GM21786 (cell line): ENCODE measurements at regions not wholly inside any gene's neighbourhood (a gene's known extent, or its start where the extent isn't known, plus 50 kb on each side); places are given as distances from the start of the nearest gene placed in this dataset.

Experiments
- ATAC-seq: cut with Tn5 transposase; IDR thresholded peaks from one replicate; pipeline ENCODE4 v1.9.1; 2021; ENCODE audit not compliant: unreplicated experiment

- ATAC-seq: no peak
Observed at GRCh38 chr2:11988691-11989353, 242.4 kb downstream of the LPIN1 start.

GRCh38 chr2:11989354-11989703 is 242.9 kb downstream of the LPIN1 start:
- no peak for ATAC-seq

- no peak for ATAC-seq
Observed at GRCh38 chr2:11990576-11990975, 244.1 kb downstream of the LPIN1 start.

GRCh38 chr2:11993749-11994148 is 247.3 kb downstream of the LPIN1 start:
- ATAC-seq: no peak

- ATAC-seq: no peak
Observed at GRCh38 chr2:11995456-11995855, 249.0 kb downstream of the LPIN1 start.

GRCh38 chr2:11996618-11997017 is 250.2 kb downstream of the LPIN1 start:
- ATAC-seq: no peak

- no peak for ATAC-seq
Observed at GRCh38 chr2:11997142-11997541, 250.7 kb downstream of the LPIN1 start.

- ATAC-seq: peak; percentile 57
Observed at GRCh38 chr2:11998218-11998617, 251.8 kb downstream of the LPIN1 start.

- no peak for ATAC-seq
Observed at GRCh38 chr2:11998626-11999378, 252.4 kb downstream of the LPIN1 start.

- ATAC-seq: no peak
Observed at GRCh38 chr2:12001621-12002020, 255.2 kb downstream of the LPIN1 start.

GRCh38 chr2:12002215-12002614 is 255.8 kb downstream of the LPIN1 start:
- no peak for ATAC-seq

GRCh38 chr2:12004713-12005112 is 258.3 kb downstream of the LPIN1 start:
- ATAC-seq: no peak

GRCh38 chr2:12005886-12006681 is 259.7 kb downstream of the LPIN1 start:
- ATAC-seq: peak; percentile 84

- no peak for ATAC-seq
Observed at GRCh38 chr2:12006850-12007249, 260.4 kb downstream of the LPIN1 start.

- ATAC-seq: no peak
Observed at GRCh38 chr2:12007282-12007681, 260.9 kb downstream of the LPIN1 start.

GRCh38 chr2:12008425-12009061 is 262.1 kb downstream of the LPIN1 start:
- peak; percentile 70 for ATAC-seq

- no peak for ATAC-seq
Observed at GRCh38 chr2:12009323-12009905, 263.0 kb downstream of the LPIN1 start.

GRCh38 chr2:12010059-12010458 is 263.6 kb downstream of the LPIN1 start:
- no peak for ATAC-seq

- ATAC-seq: no peak
Observed at GRCh38 chr2:12010779-12011178, 264.3 kb downstream of the LPIN1 start.

GRCh38 chr2:12014088-12014960 is 267.9 kb downstream of the LPIN1 start:
- no peak for ATAC-seq
